Small intestine (tissue), 7 donors: ENCODE measurements at regions not wholly inside any gene's neighbourhood (a gene's known extent, or its start where the extent isn't known, plus 50 kb on each side); places are given as distances from the start of the nearest gene placed in this dataset.

Experiments
- DNase-seq, 2 donors: peaks; one replicate each; pipeline versions ENCODE4 v3.0.0 to v3.0.0-alpha.2; 2013
- FAIRE-seq: peaks from 2 replicates; lab custom pipeline; 2012; peaks lifted over from hg19 to GRCh38; lab: Jason Lieb, UNC
- H3K27ac ChIP-seq, 3 donors: one replicate each; pipeline ENCODE4 v1.5.1; 2013; ENCODE audit warnings: low read length in 2 of 3, mild to moderate bottlenecking in 2 of 3, control low read depth in 1 of 3, inconsistent platforms in 1 of 3, low read depth in 1 of 3, moderate library complexity in 1 of 3
- H3K27me3 ChIP-seq, 3 donors: one replicate each; pipeline ENCODE4 v1.6.1; 2013; ENCODE audit warnings: low read length in 3 of 3, inconsistent platforms in 1 of 3; ENCODE audit not compliant: control insufficient read depth in 3 of 3, insufficient read depth in 3 of 3
- H3K36me3 ChIP-seq, 3 donors: one replicate each; pipeline ENCODE4 v1.6.1; 2013; ENCODE audit warnings: low read length in 3 of 3, inconsistent platforms in 1 of 3, low read depth in 1 of 3, mild to moderate bottlenecking in 1 of 3, moderate library complexity in 1 of 3; ENCODE audit not compliant: control insufficient read depth in 3 of 3, insufficient read depth in 2 of 3
- H3K4me1 ChIP-seq, 3 donors: one replicate each; pipeline ENCODE4 v1.6.1; 2013; ENCODE audit warnings: low read length in 2 of 3, inconsistent platforms in 1 of 3, low read depth in 1 of 3, mild to moderate bottlenecking in 1 of 3, moderate library complexity in 1 of 3; ENCODE audit not compliant: control insufficient read depth in 3 of 3, insufficient read depth in 2 of 3
- H3K4me3 ChIP-seq, 3 donors: one replicate each; pipeline ENCODE4 v1.5.1; 2013; ENCODE audit warnings: low read length in 3 of 3, control low read depth in 1 of 3, inconsistent platforms in 1 of 3, low read depth in 1 of 3, mild to moderate bottlenecking in 1 of 3, moderate library complexity in 1 of 3
- H3K9me3 ChIP-seq, 2 donors: one replicate each; pipeline ENCODE4 v1.6.1; 2013; ENCODE audit warnings: low read depth in 1 of 2, low read length in 1 of 2; ENCODE audit not compliant: control insufficient read depth in 2 of 2, insufficient read depth in 1 of 2
- WGBS, 3 donors: extraction: QIAGEN DNeasy Blood & Tissue Kit; methylation state at CpG; one replicate each; pipeline ENCODE4 v1.1.7; 2013; 5-methylcytosine and 5-hydroxymethylcytosine counted together
- donor health status: healthy with polysubstance abuse.
- donor health status: control.
- donor health status: control.
- donor health status: Bipolar disorder and iron deficiency.
- donor health status: healthy.

DNA sequence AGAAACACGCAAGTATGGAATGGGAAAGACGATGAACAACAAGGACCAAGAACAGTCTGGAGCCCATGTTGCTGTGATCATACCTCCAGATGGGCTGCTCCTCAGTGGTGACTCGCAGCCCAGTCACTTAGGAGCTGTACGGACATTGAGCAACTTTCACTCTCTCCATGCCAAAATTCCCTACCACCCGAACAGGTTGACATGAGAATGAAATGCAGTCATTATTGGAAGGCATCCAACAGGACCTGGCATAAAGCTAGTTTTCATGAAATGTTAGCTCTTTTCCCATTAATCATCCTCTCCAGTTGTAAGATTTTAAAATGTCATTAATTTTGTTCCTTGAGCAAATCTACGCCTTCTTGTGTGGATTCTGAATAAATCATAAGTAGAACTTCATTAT lies 82.7 kb upstream of the GPM6B start:
- H3K36me3 ChIP-seq: no peaks in the 10 kb centered on the region
- no peak for FAIRE-seq
- DNase-seq: no peak

GRCh38 chrX:13898603-13899002 lies 81.7 kb upstream of the GPM6B start:
- DNase-seq (no peak), FAIRE-seq (no peak)
- Histone ChIP-seq H3K4me1 (no peaks in the 10 kb centered on the region), H3K9me3 (no peaks in the 10 kb centered on the region), H3K4me3 (no peak overlapping the region), H3K36me3 (no peaks in the 10 kb centered on the region), H3K27me3 (no peaks in the 10 kb centered on the region), H3K27ac (no peak overlapping the region)
- WGBS, 3 donors: 88 to 95% (median 95%) methylated on average over 4 of the region's 4 CpGs

More for the DNA sequence above, 82.7 kb upstream of the GPM6B start:
- no peaks in the 10 kb centered on the region for H3K27me3 ChIP-seq
- WGBS, 3 donors: 55 to 72% (median 65%) methylated on average over 6 of the region's 6 CpGs
- no peak overlapping the region for H3K27ac ChIP-seq
- no peaks in the 10 kb centered on the region for H3K4me1 ChIP-seq
- H3K9me3 ChIP-seq: no peaks in the 10 kb centered on the region
- no peak overlapping the region for H3K4me3 ChIP-seq

- no peak for FAIRE-seq
- Histone ChIP-seq H3K9me3 (no peaks in the 10 kb centered on the region), H3K27me3 (no peaks in the 10 kb centered on the region), H3K36me3 (no peaks in the 10 kb centered on the region), H3K27ac (no peak overlapping the region), H3K4me1 (no peaks in the 10 kb centered on the region), H3K4me3 (no peak overlapping the region)
- whole genome bisulfite sequencing, 3 donors: 61 to 77% (median 67%) methylated on average over 3 of the region's 3 CpGs
- DNase-seq: no peak
Measured at GRCh38 chrX:13898083-13898482, 81.2 kb upstream of the GPM6B start.

- Histone ChIP-seq H3K27me3 (no peaks in the 10 kb centered on the region), H3K36me3 (no peaks in the 10 kb centered on the region), H3K4me3 (no peak overlapping the region), H3K4me1 (no peaks in the 10 kb centered on the region), H3K27ac (no peak overlapping the region), H3K9me3 (no peaks in the 10 kb centered on the region)
- WGBS, 3 donors: 74 to 89% (median 89%) methylated on average over 4 of the region's 4 CpGs
- FAIRE-seq (no peak), DNase-seq (no peak)
Measured at GRCh38 chrX:13897566-13897965, 80.7 kb upstream of the GPM6B start.

GRCh38 chrX:13894888-13895565 lies 78.1 kb upstream of the GPM6B start:
- no peak overlapping the region for H3K27ac ChIP-seq
- no peaks in the 10 kb centered on the region for H3K27me3 ChIP-seq
- no peaks in the 10 kb centered on the region for H3K4me1 ChIP-seq
- no peak for FAIRE-seq
- no peak for DNase-seq
- WGBS, 3 donors: 66 to 72% (median 71%) methylated on average over 5 of the region's 5 CpGs
- H3K4me3 ChIP-seq: no peak overlapping the region
- no peaks in the 10 kb centered on the region for H3K9me3 ChIP-seq
- H3K36me3 ChIP-seq: no peaks in the 10 kb centered on the region

- H3K36me3 ChIP-seq: no peaks in the 10 kb centered on the region
- H3K4me1 ChIP-seq: no peaks in the 10 kb centered on the region
- no peak for DNase-seq
- 68 to 87% (median 80%) methylated on average over 5 of the region's 5 CpGs for WGBS, 3 donors
- no peak overlapping the region for H3K4me3 ChIP-seq
- no peak overlapping the region for H3K27ac ChIP-seq
- no peaks in the 10 kb centered on the region for H3K27me3 ChIP-seq
- H3K9me3 ChIP-seq: no peaks in the 10 kb centered on the region
- FAIRE-seq: no peak
Measured at GRCh38 chrX:13893826-13894225, 76.9 kb upstream of the GPM6B start.

- 76 to 93% (median 86%) methylated on average over 3 of the region's 3 CpGs for WGBS, 3 donors
- Histone ChIP-seq H3K9me3 (no peaks in the 10 kb centered on the region), H3K27ac (no peak overlapping the region), H3K4me3 (no peak overlapping the region), H3K36me3 (no peaks in the 10 kb centered on the region), H3K27me3 (no peaks in the 10 kb centered on the region), H3K4me1 (no peaks in the 10 kb centered on the region)
- FAIRE-seq (no peak), DNase-seq (no peak)
Measured at GRCh38 chrX:13892856-13893255, 76.0 kb upstream of the GPM6B start.

- Histone ChIP-seq H3K27ac (no peak overlapping the region), H3K27me3 (no peaks in the 10 kb centered on the region), H3K4me3 (no peak overlapping the region), H3K4me1 (no peaks in the 10 kb centered on the region), H3K9me3 (no peaks in the 10 kb centered on the region), H3K36me3 (no peaks in the 10 kb centered on the region)
- WGBS, 3 donors: 65 to 80% (median 79%) methylated on average over 7 of the region's 7 CpGs
- DNase-seq (no peak), FAIRE-seq (no peak)
Measured at GRCh38 chrX:13891377-13892140, 74.7 kb upstream of the GPM6B start.
